Trophoblast cell (in vitro differentiated cells and primary cell): ENCODE measurements at regions not wholly inside any gene's neighbourhood (a gene's known extent, or its start where the extent isn't known, plus 50 kb on each side); places are given as distances from the start of the nearest gene placed in this dataset.

ENCODE experiments used
- DNase-seq, 2 donors: peaks; one replicate each; pipeline ENCODE4 v3.0.0-alpha.2; 2016
- H2AFZ ChIP-seq: 2 replicates; pipeline ENCODE4 v1.6.1; 2013; ENCODE audit warnings: low read length, moderate library complexity, mild to moderate bottlenecking; ENCODE audit not compliant: insufficient read depth, poor library complexity
- H2AK5ac ChIP-seq: 2 replicates; pipeline ENCODE4 v1.6.1; 2013; ENCODE audit warnings: mild to moderate bottlenecking, low read length
- H2BK120ac ChIP-seq: 2 replicates; pipeline ENCODE4 v1.6.1; 2013; ENCODE audit warnings: low read length, mild to moderate bottlenecking, moderate library complexity; ENCODE audit not compliant: insufficient read depth, poor library complexity
- H2BK12ac ChIP-seq: 2 replicates; pipeline ENCODE4 v1.6.1; 2013; ENCODE audit warnings: mild to moderate bottlenecking, low read length, moderate library complexity
- H2BK5ac ChIP-seq: 2 replicates; pipeline ENCODE4 v1.6.1; 2013; ENCODE audit warnings: low read length, low read depth, moderate library complexity, mild to moderate bottlenecking; ENCODE audit not compliant: poor library complexity
- H3K14ac ChIP-seq: 2 replicates; pipeline ENCODE4 v1.6.1; 2013; ENCODE audit warnings: mild to moderate bottlenecking, low read length
- H3K18ac ChIP-seq: 2 replicates; pipeline ENCODE4 v1.6.1; 2013; ENCODE audit warnings: mild to moderate bottlenecking, low read length
- H3K23ac ChIP-seq: 2 replicates; pipeline ENCODE4 v1.6.1; 2013; ENCODE audit warnings: low read length
- H3K27ac ChIP-seq: 2 replicates; pipeline ENCODE4 v1.5.1; 2013; ENCODE audit warnings: low read depth, mild to moderate bottlenecking, inconsistent platforms, low read length, moderate library complexity
- H3K27me3 ChIP-seq: 2 replicates; pipeline ENCODE4 v1.6.1; 2013; ENCODE audit warnings: inconsistent platforms, mild to moderate bottlenecking, low read length, moderate library complexity; ENCODE audit not compliant: insufficient read depth
- H3K36me3 ChIP-seq, 2 experiments: 1 replicate in 1 of 2; 2 replicates in 1 of 2; pipeline ENCODE4 v1.6.1; 2013; ENCODE audit warnings: low read length in 2 of 2, mild to moderate bottlenecking in 2 of 2, moderate library complexity in 1 of 2; ENCODE audit not compliant: insufficient read depth in 2 of 2, control insufficient read depth in 1 of 2
- H3K4ac ChIP-seq: 2 replicates; pipeline ENCODE4 v1.6.1; 2013; ENCODE audit warnings: low read depth, mild to moderate bottlenecking, low read length, moderate library complexity
- H3K4me1 ChIP-seq, 2 experiments: 1 replicate in 1 of 2; 2 replicates in 1 of 2; pipeline ENCODE4 v1.6.1; 2013; ENCODE audit warnings: low read length in 2 of 2, mild to moderate bottlenecking in 2 of 2, moderate library complexity in 1 of 2; ENCODE audit not compliant: insufficient read depth in 2 of 2, control insufficient read depth in 1 of 2
- H3K4me2 ChIP-seq: 2 replicates; pipeline ENCODE4 v1.6.1; 2013; ENCODE audit warnings: inconsistent platforms, mild to moderate bottlenecking, low read length, moderate library complexity
- H3K4me3 ChIP-seq: 2 replicates; pipeline ENCODE4 v1.5.1; 2013; ENCODE audit warnings: mild to moderate bottlenecking, low read depth, low read length, inconsistent platforms
- H3K79me1 ChIP-seq: one replicate; pipeline ENCODE4 v1.6.1; 2013; ENCODE audit warnings: low read length
- H3K79me2 ChIP-seq: 2 replicates; pipeline ENCODE4 v1.6.1; 2013; ENCODE audit warnings: low read length, mild to moderate bottlenecking; ENCODE audit not compliant: control insufficient read depth, insufficient read depth, poor library complexity
- H3K9ac ChIP-seq: 2 replicates; pipeline ENCODE4 v1.6.1; 2013; ENCODE audit warnings: mild to moderate bottlenecking, low read length
- H3K9me3 ChIP-seq: 2 replicates; pipeline ENCODE4 v1.6.1; 2013; ENCODE audit warnings: low read depth, mild to moderate bottlenecking, control low read depth, inconsistent platforms, low read length; ENCODE audit not compliant: insufficient read depth
- H4K12ac ChIP-seq: 2 replicates; pipeline ENCODE4 v1.6.1; 2013; ENCODE audit warnings: low read depth, mild to moderate bottlenecking, low read length, moderate library complexity
- H4K8ac ChIP-seq: 2 replicates; pipeline ENCODE4 v1.6.1; 2013; ENCODE audit warnings: low read depth, mild to moderate bottlenecking, low read length, moderate library complexity
- H4K91ac ChIP-seq: one replicate; pipeline ENCODE4 v1.6.1; 2013; ENCODE audit warnings: low read depth, mild to moderate bottlenecking, low read length, moderate library complexity
- WGBS: extraction: QIAGEN DNeasy Blood & Tissue Kit; methylation state at CpG from one replicate; pipeline ENCODE4 v1.1.7; 2013; ENCODE audit warnings: missing lambda C conversion rate; ENCODE audit not compliant: insufficient read length, insufficient coverage; ENCODE audit errors: extremely low coverage; 5-methylcytosine and 5-hydroxymethylcytosine counted together

DNA sequence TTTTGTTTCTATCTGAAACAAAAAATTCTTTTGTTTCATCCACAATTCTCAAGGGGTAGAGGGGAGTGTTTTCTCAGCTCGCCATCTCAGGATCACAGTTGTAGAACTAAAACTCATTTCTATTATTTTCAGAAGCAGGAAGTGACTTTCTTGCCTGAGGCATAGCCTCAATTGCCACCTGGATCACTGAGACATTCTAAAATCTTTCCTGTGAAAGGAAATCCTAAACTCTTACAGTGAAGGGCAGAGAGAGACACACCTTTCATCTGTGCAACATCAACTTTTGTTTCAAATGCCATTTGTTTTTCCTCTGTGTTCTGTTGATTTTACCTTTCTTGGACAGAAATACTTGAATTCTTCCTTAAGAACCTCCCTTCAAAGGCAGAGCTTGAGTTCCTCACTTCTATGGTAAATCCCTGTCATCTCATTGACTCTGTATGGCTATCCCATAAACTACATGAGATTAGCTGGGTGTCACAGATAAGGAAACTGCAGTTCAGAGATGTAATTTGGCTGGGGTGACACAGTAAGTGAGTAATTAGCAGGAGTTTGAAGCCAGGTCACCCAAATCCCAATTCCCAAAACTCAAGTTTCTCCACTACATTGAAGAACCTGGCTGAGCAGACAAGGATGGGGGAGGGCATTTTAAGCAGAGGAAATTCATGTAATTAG, 224.4 kb upstream of the HTR2A start:
- peak overlapping the region; percentile 81 for H3K27ac ChIP-seq
- peaks cover 12% of the 10 kb centered on the region for H3K79me1 ChIP-seq
- peak overlapping the region; percentile 5 for H3K4me2 ChIP-seq
- no peaks in the 10 kb centered on the region for H3K27me3 ChIP-seq
- H3K79me2 ChIP-seq: peaks cover 2% of the 10 kb centered on the region
- no peak for DNase-seq
- no peak overlapping the region for H3K14ac ChIP-seq
- H4K12ac ChIP-seq: no peak overlapping the region
- H3K4ac ChIP-seq: no peak overlapping the region
- no CpG with 5 or more reads among the region's 1 CpG for WGBS
- no peak overlapping the region for H3K9ac ChIP-seq
- H3K4me3 ChIP-seq: no peak overlapping the region
- no peak overlapping the region for H3K23ac ChIP-seq
- no peak overlapping the region for H2BK12ac ChIP-seq
- no peaks in the 10 kb centered on the region for H3K36me3 ChIP-seq
- peak overlapping the region; percentile 19 for H4K91ac ChIP-seq
- no peaks in the 10 kb centered on the region for H3K9me3 ChIP-seq
- H3K18ac ChIP-seq: no peak overlapping the region
- no peak overlapping the region for H2BK120ac ChIP-seq
- no peak overlapping the region for H2AFZ ChIP-seq
- peaks cover 9 to 15% of the 10 kb centered on the region in 2 experiments for H3K4me1 ChIP-seq
- H2AK5ac ChIP-seq: no peak overlapping the region
- H2BK5ac ChIP-seq: no peak overlapping the region
- no peak overlapping the region for H4K8ac ChIP-seq

DNA sequence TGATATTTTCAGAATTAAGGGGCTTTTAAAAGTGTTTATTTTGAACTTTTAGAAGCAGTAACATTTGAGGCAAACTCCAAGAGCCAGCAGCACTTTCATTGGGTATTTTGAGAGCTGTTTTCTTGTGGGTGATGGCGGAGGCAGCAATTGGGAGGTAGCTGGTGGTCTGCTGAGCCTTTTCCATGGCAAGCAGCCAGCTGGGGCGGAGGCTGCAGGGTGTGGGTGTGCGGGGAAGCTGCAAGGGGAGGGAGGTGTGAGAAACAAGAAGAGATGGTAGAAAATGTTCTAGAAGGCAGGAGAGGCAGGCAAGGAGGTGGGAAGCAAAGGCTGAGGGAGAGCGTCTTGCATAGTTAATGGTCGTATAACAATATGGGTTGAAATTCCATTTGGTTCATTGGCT, 223.4 kb upstream of the HTR2A start:
- Histone ChIP-seq H3K36me3 (no peaks in the 10 kb centered on the region), H4K12ac (no peak overlapping the region), H2BK120ac (peak overlapping the region; percentile 93)

DNA sequence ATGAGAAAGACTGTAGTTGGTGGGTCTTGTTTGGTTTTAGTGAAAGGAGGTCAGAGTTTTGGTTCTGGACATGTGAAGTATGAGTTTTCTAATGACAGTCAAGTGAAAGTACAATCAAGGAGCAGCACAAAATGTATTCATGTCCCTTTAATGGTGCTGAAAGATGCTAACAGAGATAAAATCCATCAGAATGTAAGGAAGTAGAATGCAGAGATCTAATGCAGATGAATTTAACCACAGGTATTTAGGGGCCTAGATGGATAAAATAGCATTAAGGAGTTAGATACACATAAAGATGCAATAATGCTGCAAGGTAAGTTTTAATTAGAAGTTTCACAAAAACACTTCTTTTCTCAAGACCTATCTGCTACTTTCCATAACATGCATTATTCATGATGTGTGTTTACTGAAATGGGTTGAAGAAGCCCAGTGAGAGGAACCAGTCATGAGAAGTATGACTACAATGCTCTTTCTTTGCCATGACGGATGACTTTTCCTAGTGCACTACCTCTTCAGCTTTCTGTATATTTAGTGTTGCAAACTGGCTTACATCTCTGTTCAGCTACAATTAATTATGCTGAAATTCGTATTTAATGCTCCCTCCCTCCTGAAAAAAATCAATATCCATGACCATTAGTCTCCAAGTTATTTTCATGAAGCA, 222.9 kb upstream of the HTR2A start:
- Histone ChIP-seq H2AFZ (no peak overlapping the region), H3K4me3 (no peak overlapping the region), H4K8ac (no peak overlapping the region), H3K27me3 (no peaks in the 10 kb centered on the region), H3K79me2 (peaks cover 2% of the 10 kb centered on the region), H3K36me3 (no peaks in the 10 kb centered on the region), H2AK5ac (no peak overlapping the region), H3K4me1 (peaks cover 9 to 15% of the 10 kb centered on the region in 2 experiments), H2BK5ac (no peak overlapping the region), H3K23ac (no peak overlapping the region), H3K4ac (no peak overlapping the region), H2BK120ac (no peak overlapping the region), H4K12ac (no peak overlapping the region), H3K9me3 (no peaks in the 10 kb centered on the region), H3K4me2 (no peak overlapping the region), H3K18ac (no peak overlapping the region), H3K27ac (no peak overlapping the region), H3K79me1 (peaks cover 12% of the 10 kb centered on the region), H4K91ac (no peak overlapping the region), H3K14ac (no peak overlapping the region), H2BK12ac (no peak overlapping the region), H3K9ac (no peak overlapping the region)
- no peak for DNase-seq
- WGBS: no CpG with 5 or more reads among the region's 2 CpGs

More for the DNA sequence above, 223.4 kb upstream of the HTR2A start:
- Histone ChIP-seq H3K79me1 (peaks cover 12% of the 10 kb centered on the region), H3K79me2 (peaks cover 2% of the 10 kb centered on the region), H3K23ac (no peak overlapping the region), H3K4ac (peak overlapping the region; percentile 7), H4K8ac (peak overlapping the region; percentile 81), H3K27me3 (no peaks in the 10 kb centered on the region), H3K4me1 (peaks cover 9 to 15% of the 10 kb centered on the region in 2 experiments), H3K4me2 (no peak overlapping the region), H4K91ac (peak overlapping the region; percentile 97), H2AK5ac (peak overlapping the region; percentile 98), H3K4me3 (no peak overlapping the region), H3K9ac (no peak overlapping the region), H3K27ac (peak overlapping the region; percentile 72), H2BK12ac (peak overlapping the region; percentile 99), H3K9me3 (no peaks in the 10 kb centered on the region), H2AFZ (peak overlapping the region; percentile 59), H2BK5ac (peak overlapping the region; percentile 89), H3K14ac (peak overlapping the region; percentile 62), H3K18ac (peak overlapping the region; percentile 89)
- no CpG with 5 or more reads among the region's 5 CpGs for WGBS
- no peak for DNase-seq

DNA sequence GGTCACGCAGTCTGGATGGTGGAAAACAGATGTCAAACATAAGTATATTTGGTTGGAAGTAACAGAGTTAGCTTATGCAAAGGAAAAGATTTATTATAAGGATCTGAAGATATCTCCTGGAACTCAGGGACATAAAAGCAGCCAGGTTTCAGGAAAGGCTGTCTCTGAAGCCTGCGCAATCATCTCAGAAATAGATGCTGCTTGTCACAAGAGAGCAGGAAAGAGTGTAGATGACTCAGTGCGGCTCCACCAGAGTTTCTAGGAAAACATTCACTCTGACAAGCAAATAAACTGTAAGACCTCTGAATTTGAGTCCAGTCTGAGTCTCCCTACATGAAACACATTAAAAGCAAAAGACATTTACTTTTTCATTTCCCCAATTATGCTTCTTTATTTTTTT, 220.4 kb upstream of the HTR2A start:
- no peak overlapping the region for H2BK12ac ChIP-seq
- H2BK5ac ChIP-seq: no peak overlapping the region
- no peak overlapping the region for H3K23ac ChIP-seq
- no peak overlapping the region for H3K18ac ChIP-seq
- no peak overlapping the region for H4K91ac ChIP-seq
- no peak overlapping the region for H3K9ac ChIP-seq
- peaks cover 14% of the 10 kb centered on the region for H3K79me1 ChIP-seq
- H3K36me3 ChIP-seq: no peaks in the 10 kb centered on the region
- WGBS: no CpG with 5 or more reads among the region's 3 CpGs
- no peak for DNase-seq
- peaks cover 2% of the 10 kb centered on the region for H3K79me2 ChIP-seq
- no peak overlapping the region for H3K4me2 ChIP-seq
- no peaks in the 10 kb centered on the region for H3K27me3 ChIP-seq
- H4K12ac ChIP-seq: no peak overlapping the region
- no peak overlapping the region for H3K4me3 ChIP-seq
- no peak overlapping the region for H2AFZ ChIP-seq
- no peak overlapping the region for H3K4ac ChIP-seq
- no peak overlapping the region for H2AK5ac ChIP-seq
- no peak overlapping the region for H3K27ac ChIP-seq
- H3K9me3 ChIP-seq: no peaks in the 10 kb centered on the region
- no peak overlapping the region for H2BK120ac ChIP-seq
- H3K4me1 ChIP-seq: peaks cover 9 to 15% of the 10 kb centered on the region in 2 experiments
- no peak overlapping the region for H4K8ac ChIP-seq
- H3K14ac ChIP-seq: no peak overlapping the region
